Activated CD4-positive, alpha-beta T cell treated with anti-CD3 and anti-CD28 coated beads for 24 hours (primary cell): ENCODE measurements at regions not wholly inside any gene's neighbourhood (a gene's known extent, or its start where the extent isn't known, plus 50 kb on each side); places are given as distances from the start of the nearest gene placed in this dataset.

Experiments used
- DNase-seq, 2 donors: peaks; one replicate each; pipeline ENCODE4 v3.0.0-alpha.2; 2020; ENCODE audit warnings: low read depth in 2 of 2

DNA sequence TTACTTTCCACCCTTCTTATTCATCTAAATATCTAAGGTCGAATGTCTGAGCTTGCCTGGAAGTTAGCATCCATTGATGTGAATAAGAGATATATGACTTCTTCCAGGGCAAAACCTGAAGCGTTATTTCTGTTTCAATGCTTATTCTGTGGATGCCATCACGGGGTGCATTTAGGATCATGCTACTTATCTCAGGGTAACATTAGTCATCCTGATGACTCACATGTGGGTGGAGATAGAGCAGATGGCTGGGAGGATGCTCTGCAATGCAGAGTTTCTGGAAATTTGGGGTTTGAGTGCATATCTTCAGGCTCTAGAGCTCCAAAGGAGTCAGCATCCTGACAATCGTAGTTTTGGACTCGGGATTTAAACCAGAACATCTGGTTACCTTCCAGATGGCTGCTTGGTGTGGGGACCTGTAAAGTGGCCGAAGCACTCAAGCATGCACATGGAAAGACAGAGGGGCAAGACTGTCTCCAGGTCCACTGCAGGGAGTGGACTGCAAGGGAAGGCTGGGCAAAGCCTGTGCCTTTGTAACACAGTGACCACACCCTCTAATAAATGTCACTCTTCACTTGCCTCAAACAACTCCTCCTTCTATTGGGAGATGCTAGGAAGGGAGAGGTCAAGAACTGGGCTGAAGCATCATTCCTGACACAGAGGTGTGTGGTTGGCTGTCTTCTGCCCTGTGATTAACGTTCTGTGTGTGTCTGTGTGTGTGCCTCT, 175.2 kb upstream of the SALL1 start:
- DNase-seq = no peak

DNA sequence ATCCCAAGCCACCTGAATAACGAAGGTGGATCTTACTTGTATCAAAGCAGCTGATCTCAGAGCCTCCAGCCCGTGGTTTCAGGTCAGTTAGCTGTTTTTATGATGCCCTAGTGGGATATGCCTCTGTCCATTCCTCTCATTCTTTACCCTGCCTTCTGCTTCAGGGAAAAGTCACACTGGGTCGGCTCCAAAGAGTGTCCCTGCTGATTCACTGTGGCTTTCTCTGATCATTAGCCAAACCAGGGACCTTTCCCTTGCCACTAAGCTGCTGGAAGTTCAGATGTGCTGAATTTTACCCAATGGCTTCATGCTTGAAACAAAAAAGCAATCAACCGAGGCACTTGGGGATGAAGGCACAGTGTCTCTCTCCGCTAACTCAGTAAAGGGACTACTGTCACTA, 170.2 kb upstream of the SALL1 start:
- DNase-seq = no peak

DNA sequence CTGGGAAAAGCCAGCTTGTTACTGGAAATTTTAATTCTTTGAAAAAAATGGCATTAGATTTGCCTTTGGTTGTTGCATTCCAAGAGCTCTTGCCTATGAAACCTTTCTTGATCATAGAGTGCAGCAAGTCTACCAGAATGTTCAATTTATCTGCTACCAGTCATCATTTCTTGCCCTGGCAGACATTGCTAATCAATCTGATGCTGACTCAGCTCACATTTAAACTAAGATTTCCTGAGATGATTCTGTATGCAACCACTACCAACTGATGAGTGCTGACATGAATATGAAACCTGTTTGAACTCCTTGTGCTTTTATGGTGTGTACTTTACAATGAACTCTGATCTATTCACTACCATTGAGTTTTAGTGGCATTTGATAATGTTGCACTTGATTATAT, 166.5 kb upstream of the SALL1 start:
- DNase-seq = no peak

DNA sequence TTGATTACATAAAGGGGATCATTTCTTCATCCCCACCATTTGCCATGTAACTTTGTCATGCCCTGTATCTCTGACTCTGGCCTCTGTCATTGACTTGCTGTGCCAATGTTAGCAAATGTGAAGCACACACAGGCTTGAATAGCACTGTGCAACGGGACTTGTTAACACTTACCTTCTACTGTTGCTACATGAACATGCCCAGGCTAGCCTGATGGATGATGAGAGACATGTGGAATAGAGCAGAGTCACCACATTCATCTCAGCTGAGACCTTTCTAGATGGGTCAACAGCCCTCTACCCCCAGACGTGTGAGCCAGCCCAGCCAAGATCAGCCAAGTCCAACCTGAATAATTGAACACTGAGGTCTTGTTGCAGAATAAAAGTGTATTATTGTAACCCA, 162.1 kb upstream of the SALL1 start:
- DNase-seq = no peak

DNA sequence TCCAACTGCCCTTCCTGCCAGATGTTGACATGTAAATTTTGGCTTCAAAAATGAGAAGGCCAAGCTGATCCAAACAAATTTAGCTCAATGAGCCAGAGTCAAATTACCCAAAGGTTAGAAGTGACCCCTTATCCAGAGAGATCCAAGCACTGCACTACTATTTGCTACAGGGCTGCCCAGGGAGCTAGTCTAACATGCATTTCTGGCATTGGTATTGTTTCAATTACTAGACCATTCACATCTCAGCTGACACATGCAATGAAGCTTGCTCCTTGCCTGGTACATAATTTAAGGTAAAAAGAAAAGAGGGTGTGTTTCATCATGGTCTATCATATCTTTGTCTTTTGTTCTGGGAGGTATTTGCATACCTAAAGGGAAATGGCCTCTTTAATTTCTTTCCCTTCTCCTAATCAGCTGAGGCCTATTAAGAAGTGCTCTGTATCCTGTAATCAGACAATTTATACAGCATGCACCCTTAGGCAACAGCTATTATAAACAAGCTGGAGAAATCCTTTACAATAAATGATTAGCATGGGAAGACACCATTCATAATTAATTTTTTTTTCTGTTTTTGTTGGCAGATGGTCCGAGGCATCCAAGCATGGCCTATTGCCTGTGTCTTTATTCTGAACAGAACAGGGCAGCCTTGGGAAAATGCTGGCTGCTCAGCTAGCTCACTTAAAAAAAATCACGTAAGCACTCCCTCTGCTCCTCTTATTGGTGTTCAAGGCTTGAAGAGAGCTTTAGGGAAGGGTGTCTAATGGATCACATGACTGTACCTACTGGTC, 161.5 kb upstream of the SALL1 start:
- DNase-seq = no peak

DNA sequence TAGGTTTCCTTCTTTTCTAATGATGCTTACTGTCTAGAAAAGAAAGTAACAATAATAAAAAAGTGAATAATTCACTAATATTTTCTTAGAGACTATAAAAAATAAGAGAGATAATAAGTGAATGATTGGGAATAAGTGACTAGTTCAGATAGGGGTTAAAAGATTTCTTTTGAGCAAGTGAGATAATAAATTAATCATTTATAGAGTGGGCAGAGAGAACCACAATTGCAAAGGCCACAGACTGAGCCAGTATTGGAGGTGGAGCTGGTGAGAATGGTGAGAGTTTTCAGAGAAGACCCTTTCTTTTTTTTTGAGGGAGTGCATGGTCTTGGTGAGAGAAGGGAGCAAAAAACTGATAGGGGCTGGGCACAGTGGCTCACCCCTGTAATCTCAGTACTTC, 159.1 kb upstream of the SALL1 start:
- DNase-seq = no peak

DNA sequence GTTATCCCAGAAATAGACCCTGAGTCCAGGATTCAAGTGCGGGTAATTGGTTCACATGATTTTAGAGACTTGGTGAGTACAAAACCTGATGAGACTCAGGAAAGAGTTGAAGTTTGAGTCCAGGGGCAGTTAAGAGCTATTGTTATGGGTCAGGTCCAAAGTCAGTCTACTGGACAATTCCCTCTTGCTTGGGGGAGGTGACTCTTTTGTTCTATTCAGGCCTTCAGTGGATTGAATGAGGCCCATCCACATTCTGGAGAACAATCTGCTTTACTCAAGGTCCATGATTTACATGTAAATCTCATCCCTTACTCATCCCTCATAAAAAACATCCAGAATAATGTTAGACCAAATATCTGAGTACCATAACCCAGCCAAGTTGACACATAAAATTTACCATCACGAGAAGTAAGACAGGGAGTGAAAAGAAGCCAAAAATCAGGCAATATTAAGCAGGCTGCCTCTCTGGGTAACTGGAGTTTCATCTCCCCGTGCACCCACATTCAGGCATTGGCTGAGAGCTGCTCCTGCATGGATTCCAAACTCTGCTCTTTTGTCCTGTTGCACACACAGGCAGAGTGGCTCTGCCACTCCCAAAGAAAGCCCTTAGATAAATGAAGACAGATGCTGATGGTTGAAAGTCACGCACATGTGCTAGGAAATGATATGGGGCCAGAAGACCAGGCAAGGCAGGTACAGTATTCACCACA, 156.0 kb upstream of the SALL1 start:
- no peak for DNase-seq

DNA sequence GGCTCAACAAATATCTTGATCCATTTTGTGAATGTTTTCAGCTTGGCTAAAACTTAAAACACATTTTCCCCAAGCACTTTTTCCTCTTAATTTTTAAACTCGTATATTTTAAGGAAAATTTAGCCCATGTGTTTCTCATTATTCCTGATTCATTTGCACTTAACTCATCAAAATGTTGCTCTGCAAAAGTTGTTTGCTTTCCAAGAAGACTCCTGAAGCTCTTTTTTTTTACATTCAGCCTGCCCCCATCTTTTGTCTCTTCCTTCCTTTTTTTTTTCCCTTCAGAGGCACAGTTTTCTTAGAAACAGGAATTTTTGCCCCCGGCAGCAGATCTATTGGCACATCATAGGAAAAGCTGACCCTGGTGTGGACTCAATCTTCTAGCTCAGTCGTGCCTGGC, 155.0 kb upstream of the SALL1 start:
- DNase-seq = no peak

DNA sequence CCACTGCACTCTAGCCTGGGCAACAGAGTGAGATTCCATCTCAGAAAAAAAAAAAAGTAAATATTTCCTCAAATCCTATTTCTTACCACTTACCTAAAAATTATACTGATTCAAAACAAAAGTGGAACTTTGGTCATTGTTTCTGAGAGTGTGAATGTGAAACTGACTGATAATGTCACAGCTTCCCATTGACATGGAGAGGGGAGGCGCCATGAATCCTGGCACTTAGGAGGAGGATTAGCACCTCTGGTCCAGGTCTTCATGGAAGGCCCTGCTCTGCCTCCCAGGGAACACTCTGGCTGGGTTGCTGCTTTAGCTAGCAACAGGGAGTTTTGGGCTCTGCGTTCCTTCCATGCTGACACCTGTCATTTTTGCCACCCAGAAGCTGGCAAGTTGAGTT, 154.3 kb upstream of the SALL1 start:
- DNase-seq = no peak

DNA sequence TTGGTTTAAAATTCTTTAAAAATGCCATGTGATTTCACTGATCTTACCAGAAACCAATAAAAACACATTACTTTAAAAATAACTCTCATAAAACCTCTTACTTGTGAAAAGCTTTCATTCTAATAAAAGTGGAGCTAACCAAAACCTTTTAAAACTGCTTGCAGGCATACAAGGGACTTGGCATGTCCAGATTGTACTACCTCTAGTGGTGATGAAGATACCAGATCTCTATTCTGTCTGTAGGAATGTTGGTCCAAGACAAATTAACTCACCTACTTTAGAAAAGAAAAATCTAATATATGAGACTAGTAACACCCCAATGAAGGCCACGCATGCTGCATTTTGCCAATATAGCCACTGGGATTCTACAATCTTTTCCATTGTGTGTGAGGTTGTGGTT, 151.0 kb upstream of the SALL1 start:
- DNase-seq = no peak

DNA sequence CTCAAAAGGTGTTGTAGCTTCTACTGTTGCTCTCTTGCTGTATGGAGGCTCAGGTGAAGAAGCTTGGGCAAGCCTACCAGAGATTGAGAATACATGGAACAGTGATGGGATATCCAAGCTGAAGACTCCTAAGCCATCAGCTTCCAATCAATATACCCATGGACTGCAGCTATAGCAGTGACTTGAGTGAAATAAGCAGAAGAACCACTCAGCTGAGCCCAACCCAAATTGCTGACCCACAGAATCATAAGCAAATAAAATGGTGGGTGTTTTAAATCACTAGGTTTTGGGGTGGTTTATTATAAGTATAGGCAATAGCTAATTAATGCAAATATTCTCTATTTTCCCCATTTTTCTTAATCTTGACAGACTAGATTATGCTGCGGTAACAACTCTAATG, 147.7 kb upstream of the SALL1 start:
- DNase-seq = no peak

DNA sequence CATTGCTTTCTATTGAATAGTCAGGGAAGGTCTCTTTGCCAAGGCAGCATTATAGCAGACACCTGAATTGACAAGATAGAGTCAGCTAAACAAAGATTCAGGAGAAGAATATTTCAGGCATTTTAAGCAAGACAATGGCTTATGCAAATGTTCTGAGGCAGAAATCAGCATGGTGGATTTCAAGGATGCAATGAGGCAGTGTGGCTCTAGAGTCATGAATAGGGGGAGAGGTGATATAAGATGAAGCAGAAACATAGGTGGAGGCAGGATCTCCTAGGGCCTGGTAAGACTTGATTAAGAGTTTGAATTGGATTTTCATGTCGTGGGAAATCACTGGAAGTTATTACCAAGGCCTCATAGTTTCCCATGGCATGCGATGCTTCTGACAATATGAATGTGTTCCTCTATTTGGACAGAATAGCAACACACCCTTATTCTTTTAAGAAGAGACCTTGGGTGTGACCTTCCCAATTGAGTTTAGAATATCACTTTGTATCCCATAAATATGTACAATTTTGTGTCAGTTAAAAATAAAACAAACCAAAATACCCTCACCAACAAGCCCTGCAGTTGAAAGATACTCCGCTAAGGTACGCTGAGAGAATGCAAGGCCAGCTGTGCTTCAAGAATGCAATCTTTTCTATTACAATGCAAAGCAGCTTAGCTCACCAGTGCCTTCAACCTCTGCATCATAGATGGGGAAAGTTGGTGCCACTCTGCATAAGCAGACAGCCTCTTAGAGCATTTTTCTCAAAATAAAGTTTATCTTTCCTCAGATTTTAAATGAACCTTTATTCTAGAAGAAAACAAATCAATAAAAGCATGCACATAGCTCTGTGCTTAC, 139.6 kb upstream of the SALL1 start:
- no peak for DNase-seq

DNA sequence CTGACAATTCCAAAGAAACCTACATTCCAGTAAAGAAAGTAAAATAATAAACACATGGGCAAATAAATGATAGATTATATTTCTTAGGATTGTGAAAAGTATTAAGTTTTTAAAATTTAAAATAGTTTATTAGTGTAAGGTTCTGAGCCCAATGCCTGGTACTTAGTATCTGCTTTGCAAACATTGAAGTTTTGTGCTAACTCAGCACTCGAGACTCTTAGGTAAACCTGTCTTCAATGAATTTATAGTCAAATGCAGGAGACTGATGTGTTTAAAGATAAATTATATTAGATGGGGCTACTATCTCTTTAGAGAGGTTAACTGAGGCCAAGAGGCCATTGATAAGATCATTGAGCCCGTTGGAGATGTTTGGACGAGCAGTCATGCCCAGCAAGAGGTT, 138.3 kb upstream of the SALL1 start:
- DNase-seq = no peak

DNA sequence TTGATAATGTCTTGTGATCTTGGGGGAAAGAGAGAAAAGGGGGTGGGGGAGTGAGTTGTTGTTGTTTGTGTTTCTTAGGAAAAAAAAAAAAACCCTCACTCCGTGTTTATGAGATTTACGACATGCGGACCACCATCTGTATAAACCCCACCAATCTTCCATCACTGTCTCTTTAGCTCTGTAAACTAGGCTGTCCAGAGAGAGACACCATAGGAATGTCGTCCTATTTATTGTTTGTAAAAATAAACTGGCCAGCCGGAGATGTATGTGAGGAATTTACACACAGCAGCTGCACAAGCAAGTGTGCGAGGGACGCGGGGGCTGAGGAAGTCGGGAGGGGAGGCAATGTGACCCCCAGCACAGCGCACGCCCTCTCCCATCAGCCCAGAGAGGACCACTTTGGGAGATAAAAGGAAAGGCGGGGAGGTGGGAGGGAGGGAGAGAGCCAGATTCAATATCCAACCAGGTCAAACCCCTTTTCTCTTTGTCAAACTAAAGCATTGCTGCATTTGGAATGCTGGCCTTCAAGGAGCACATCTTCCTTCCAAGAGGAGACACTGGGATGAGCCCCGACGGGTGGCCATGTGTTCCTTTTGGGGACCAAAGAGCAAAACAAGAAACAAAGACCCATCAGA, 136.2 kb upstream of the SALL1 start:
- no peak for DNase-seq

DNA sequence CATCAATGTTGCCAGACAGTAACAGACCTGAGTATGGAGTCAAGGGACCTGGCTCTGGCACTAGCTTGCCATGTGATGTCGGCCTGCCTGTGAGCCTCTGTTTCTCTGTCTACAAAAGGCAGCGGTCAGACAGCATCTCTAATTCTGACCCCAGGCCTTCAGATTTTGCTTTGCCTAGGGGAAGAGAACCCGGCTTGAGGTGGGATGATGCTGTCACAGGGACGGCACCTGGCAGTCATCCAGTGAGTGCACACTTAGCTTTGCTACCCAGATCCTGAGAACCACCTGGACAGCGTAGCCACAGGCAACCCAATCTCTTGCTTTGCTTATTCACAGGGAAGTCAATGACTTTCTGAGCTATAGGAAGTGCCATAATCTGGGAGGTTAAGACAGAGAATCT, 135.2 kb upstream of the SALL1 start:
- DNase-seq = no peak

DNA sequence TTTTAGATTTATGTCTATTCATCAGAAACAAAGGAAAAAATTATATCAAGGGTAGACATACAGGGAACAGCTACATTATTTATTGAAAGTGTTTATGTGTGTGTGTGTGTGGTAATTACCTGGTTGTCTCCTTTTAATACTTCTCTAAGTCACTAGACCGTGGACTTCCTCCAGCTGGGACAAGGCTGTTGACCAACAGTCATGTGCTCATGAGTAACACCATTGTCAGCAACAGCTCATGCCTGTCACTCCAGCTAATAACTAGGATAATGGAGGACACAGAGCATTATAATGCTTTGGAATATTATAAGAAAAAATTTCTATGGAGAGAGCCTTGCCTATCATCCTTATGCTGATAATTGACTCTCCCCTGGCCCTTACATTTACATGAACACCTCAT, 125.3 kb upstream of the SALL1 start:
- DNase-seq = no peak

DNA sequence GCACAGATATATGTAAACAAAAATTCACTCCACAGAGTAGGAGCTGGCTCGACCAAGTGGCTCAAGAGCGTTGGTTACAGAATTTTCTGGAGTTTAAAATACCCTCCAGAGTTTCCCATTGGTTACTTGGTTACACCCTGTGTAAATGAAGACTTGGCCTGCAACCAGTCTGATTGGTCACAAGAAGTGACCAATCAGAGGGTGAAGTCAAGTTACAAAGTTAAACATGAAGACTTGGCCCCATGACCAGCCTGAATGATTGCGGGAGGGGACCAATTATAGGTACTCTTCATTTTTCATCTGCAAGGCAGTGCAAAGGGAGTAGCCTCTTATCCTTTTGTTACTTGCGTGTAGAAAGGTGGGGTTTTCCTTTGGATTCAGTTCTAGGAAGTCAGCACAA, 121.3 kb upstream of the SALL1 start:
- DNase-seq = no peak

DNA sequence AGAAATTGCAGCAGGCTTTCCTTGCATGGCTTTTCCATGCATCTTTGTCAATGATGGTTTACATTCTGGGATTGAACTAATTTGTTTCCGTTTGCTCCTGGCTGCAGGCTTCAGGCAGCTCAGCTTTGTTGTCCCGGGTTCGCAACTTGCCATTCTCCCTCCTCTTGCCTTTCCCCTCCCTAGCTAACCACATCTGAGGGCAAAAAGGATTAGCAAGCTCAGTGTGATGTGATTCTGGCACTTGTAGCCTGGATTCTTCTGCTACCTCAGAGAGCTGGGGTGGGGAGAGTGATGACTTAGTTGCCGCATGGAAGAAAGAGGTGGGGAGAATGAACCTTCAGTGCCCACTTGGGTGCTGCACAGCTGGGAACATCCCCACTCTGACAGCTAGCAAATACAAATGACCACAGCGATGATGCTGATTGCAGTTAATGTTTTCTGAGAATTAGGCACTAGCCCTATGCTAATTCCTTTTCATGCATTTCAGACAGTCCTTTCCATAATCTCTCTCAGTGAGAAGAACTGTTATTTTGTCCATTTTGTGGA, 120.2 kb upstream of the SALL1 start:
- DNase-seq = no peak

DNA sequence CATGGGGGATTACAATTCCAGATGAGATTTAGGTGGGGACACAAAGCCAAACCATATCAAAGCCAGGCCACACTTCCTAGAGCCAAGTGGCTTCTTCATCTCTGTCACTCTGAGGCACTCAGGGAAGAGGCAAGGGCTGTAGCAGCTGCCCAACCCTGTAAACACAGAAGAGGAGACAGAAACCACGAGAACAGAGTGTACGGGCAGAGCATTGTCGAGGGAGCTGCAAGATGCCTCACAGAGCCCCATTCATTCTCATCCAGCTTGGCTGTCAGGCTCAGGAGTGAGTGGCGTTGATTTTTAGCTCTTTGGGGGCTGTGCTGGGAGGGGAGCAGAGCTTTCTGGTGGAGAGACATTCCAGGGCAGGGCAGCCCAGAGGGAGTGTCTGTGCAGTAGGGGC, 117.2 kb upstream of the SALL1 start:
- DNase-seq = no peak

DNA sequence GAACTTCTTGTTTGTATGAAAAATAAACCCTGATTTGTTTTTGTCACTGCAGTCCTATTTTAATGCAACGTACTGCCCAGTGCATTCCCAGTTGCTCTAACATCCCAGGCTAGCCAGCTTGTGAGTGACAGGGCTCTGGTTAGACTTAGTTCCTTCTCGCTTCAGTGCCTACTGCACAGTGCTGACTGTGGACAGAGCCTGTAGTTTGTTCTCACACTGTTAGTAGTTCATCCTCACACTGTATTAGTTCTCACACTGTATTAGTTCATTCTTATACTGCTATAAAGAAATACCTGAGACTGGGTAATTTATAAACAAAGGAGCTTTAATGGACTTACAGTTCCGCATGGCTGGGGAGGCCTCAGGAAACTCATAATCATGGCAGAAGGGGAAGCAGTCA, 116.6 kb upstream of the SALL1 start:
- DNase-seq = no peak

DNA sequence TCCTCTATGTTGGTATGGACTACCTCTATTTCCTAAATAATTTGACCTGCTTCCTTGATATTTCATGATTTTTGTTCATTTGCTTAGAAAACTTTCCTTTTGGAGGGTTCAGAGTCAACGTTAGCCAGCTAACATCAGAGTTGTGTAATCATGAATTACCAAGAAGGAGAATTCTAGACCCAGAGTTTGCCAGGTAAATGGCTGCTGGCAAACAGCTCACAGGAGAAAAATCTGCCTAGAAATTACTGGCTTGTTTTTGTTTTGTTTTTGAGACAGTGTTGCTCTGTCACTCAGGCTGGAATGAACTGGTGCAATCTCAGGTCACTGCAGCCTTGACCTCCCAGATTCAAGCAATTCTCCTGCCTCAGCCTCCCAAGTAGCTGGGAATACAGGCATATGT, 111.4 kb upstream of the SALL1 start:
- no peak for DNase-seq
